ENCODE measurements at regions not wholly inside any gene's neighbourhood (a gene's known extent, or its start where the extent isn't known, plus 50 kb on each side); places are given as distances from the start of the nearest gene placed in this dataset.
"Not testable (repeated sequence)": the region's sequence is repeated elsewhere in the genome, so short reads cannot be mapped to it uniquely, and the experiment has no call there.

DNA sequence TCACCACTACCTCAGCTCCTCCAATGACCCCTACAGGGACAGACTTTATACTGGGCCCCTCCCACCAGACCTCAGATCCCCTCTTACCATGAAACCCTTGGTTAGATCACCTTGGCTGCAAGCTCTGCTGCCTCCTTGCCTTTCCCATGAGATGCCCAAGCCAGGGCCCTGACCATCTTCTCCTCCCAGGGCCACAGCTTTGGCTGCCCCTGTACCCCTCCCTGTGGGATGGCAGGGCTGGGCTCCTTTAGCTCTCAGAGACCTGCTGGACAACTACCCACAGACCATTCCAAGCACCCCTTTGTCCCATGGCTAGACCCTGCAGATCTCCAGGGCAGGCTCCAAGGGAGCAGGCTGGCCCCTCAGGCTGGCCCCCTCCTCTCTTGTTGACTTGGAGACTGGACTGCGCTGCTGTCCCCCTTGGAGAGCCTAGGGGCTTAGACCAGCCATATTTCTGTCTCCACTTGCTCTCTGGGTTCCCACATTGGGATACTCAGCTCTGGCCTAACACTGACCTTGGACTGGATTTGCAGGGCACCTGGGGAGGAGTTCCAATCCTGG lies 1692.7 kb downstream of the TP53TG3F start:
- no peak overlapping the region for H3K27ac ChIP-seq
- H3K36me3 ChIP-seq = no peaks in the 10 kb centered on the region
- DNase-seq = peak; percentile 35
- no peak overlapping the region for H3K4me3 ChIP-seq
- H3K4me1 ChIP-seq = no peaks in the 10 kb centered on the region
- H3K27me3 ChIP-seq (replicated peaks in 1 of 7) = no peaks in the 10 kb centered on the region
- TF ChIP-seq POLR2A (IDR thresholded peaks at IDR 0.05) (no peak), POLR2AphosphoS5 (IDR thresholded peaks at IDR 0.05) (no peak)
- TF ChIP-seq, protein P1, sequence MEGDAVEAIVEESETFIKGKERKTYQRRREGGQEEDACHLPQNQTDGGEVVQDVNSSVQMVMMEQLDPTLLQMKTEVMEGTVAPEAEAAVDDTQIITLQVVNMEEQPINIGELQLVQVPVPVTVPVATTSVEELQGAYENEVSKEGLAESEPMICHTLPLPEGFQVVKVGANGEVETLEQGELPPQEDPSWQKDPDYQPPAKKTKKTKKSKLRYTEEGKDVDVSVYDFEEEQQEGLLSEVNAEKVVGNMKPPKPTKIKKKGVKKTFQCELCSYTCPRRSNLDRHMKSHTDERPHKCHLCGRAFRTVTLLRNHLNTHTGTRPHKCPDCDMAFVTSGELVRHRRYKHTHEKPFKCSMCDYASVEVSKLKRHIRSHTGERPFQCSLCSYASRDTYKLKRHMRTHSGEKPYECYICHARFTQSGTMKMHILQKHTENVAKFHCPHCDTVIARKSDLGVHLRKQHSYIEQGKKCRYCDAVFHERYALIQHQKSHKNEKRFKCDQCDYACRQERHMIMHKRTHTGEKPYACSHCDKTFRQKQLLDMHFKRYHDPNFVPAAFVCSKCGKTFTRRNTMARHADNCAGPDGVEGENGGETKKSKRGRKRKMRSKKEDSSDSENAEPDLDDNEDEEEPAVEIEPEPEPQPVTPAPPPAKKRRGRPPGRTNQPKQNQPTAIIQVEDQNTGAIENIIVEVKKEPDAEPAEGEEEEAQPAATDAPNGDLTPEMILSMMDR (IDR thresholded peaks at IDR 0.05 in 8 of 11, conservative IDR thresholded peaks at IDR 0.05 in 3 of 11) = no peak
- H3K9me3 ChIP-seq = peaks cover 0 to 94% (median 81%) of the 10 kb centered on the region in 8 donors
- WGBS, 5 donors = 18 to 30% (median 23%) methylated on average over 1 of the region's 1 CpG; no CpG with 5 or more reads in 1 of the 5 donors
- intact Hi-C loops (cut with DNase I; ENCODE audit: low total_unique reads) = no loop called here

DNA sequence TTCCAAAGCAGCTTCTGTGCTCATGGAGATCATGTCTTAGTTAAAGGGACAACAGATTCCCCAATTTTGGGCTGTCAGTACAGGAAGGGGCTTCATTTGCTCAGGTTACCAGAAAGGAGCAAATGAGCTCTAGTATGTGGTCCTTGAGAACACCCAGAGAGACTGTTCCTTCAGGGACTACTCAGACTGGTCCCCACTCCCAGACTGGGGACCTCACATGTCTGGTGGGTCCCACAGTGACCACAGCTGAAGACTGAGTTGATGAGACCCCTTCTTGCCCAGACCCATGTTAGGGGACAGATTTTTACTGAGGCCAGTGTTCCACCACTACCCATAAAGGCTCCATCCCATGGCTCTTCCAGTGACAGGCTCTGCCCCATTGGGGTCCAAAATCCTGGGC lies 1695.2 kb downstream of the TP53TG3F start:
- peaks cover 0 to 88% (median 75%) of the 10 kb centered on the region in 8 donors for H3K9me3 ChIP-seq
- H3K4me1 ChIP-seq = no peaks in the 10 kb centered on the region
- no peaks in the 10 kb centered on the region for H3K27me3 ChIP-seq (replicated peaks in 1 of 7)
- no peak overlapping the region for H3K27ac ChIP-seq
- intact Hi-C loops (cut with DNase I; ENCODE audit: low total_unique reads) = no loop called here
- no peak overlapping the region for H3K4me3 ChIP-seq
- peak; percentile 5 for DNase-seq
- H3K36me3 ChIP-seq = no peaks in the 10 kb centered on the region
- TF ChIP-seq, protein P1 (IDR thresholded peaks at IDR 0.05 in 8 of 11, conservative IDR thresholded peaks at IDR 0.05 in 3 of 11) = no peak
- no peak for TF ChIP-seq POLR2AphosphoS5 (IDR thresholded peaks at IDR 0.05)
- no peak for TF ChIP-seq POLR2A (IDR thresholded peaks at IDR 0.05)

DNA sequence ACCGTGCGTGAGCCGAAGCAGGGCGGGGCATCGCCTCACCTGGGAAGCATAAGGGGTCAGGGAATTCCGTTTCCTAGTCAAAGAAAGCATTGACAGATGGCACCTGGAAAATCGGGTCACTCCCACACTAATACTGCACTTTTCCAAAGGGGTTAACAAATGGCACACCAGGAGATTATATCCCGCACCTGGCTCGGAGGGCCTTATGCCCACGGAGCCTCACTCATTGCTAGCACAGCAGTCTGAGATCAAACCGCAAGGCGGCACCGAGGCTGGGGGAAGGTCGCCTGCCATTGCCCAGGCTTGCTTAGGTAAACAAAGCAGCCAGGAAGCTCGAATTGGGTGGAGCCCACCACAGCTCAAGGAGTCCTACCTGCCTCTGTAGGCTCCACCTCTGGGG lies 1698.1 kb downstream of the TP53TG3F start:
- WGBS, 5 donors = 78 to 85% (median 79%) methylated on average over 12 to 15 of the region's 15 CpGs
- intact Hi-C loops (cut with DNase I; ENCODE audit: low total_unique reads); H3K36me3 ChIP-seq; H3K4me1 ChIP-seq; H3K27ac ChIP-seq; H3K4me3 ChIP-seq; H3K27me3 ChIP-seq (replicated peaks in 1 of 7): not testable (repeated sequence)
- DNase-seq = peak; percentile 28
- peaks cover 0 to 71% (median 50%) of the 10 kb centered on the region in 8 donors for H3K9me3 ChIP-seq

DNA sequence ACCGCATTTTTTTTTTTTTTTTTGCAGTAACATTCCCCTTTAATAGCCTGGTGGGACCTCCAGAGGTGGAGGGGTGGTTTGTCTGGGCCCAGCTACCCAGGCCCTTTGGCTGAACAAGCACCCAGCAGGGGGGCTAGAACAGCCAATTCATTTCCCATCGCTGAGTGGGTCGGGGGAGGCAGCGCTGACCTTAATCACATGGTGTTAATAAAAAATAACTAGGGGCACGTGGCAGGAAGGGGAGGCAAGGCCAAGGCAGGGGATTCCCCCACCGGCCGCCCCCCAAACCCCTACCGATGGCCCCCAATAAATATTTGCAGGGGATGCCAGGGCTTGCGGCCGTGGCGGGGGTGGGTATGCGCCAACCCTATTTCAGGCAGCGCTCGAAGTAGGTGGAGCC lies 1709.9 kb downstream of the TP53TG3F start:
- H3K4me1 ChIP-seq, H3K4me3 ChIP-seq: not testable (repeated sequence)
- 69 to 85% (median 76%) methylated on average over 10 to 14 of the region's 14 CpGs for WGBS, 5 donors

DNA sequence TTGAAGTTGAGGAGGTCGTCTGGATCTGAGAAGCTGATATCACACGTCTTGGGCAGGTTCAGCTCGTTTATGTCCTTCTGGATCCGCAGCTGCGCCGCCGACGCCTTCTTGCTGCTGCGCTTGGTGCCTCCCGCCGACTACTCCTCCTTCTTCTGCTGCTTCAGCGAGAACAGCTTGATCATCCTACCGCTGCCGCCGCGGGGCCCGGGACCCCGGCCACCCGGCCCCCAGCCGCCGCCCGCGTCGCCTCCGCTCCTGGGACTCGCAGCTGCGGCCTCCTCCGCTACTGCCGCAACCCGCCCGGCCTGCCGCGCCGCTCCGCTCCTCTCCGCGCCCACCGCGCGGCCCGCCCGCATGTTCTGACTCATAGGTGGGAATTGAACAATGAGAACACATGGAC lies 1710.6 kb downstream of the TP53TG3F start:
- H3K36me3 ChIP-seq; H3K27me3 ChIP-seq (replicated peaks in 1 of 7); H3K4me1 ChIP-seq; H3K27ac ChIP-seq; intact Hi-C loops (cut with DNase I; ENCODE audit: low total_unique reads); H3K4me3 ChIP-seq: not testable (repeated sequence)
- DNase-seq = peak; percentile 40
- H3K9me3 ChIP-seq = peaks cover 0 to 79% (median 66%) of the 10 kb centered on the region in 8 donors
- WGBS, 5 donors = 70 to 79% (median 76%) methylated on average over 42 of the region's 42 CpGs

More for the DNA sequence above, 1709.9 kb downstream of the TP53TG3F start:
- peak; percentile 35 for DNase-seq
- H3K27ac ChIP-seq; H3K27me3 ChIP-seq (replicated peaks in 1 of 7); H3K36me3 ChIP-seq; intact Hi-C loops (cut with DNase I; ENCODE audit: low total_unique reads): not testable (repeated sequence)
- H3K9me3 ChIP-seq = peaks cover 0 to 81% (median 67%) of the 10 kb centered on the region in 8 donors

DNA sequence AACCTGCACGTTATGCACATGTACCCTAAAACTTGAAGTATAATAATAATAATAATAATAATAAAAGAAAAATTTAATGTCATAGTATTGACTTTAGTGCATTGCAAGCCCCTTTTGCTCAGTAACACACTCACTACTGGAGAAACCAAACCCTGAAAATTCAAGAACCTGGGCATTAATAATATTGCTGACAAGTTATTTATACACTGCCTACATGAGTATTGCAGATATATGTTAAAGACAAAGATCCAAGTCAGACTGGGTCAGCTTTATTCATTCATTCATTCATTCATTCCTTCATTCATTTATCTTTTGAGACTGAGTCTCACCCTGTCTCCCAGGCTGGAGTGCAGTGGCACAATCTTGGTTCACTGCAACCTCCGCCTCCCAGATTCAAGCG lies 1711.2 kb downstream of the TP53TG3F start:
- 76 to 94% (median 88%) methylated on average over 3 of the region's 3 CpGs for WGBS, 5 donors
- no peaks in the 10 kb centered on the region for H3K4me1 ChIP-seq
- intact Hi-C loops (cut with DNase I; ENCODE audit: low total_unique reads) = no loop called here
- no peaks in the 10 kb centered on the region for H3K36me3 ChIP-seq
- peaks cover 0 to 76% (median 63%) of the 10 kb centered on the region in 8 donors for H3K9me3 ChIP-seq
- H3K27ac ChIP-seq = no peak overlapping the region
- H3K27me3 ChIP-seq (replicated peaks in 1 of 7) = no peaks in the 10 kb centered on the region
- no peak for DNase-seq
- H3K4me3 ChIP-seq = no peak overlapping the region
- TF ChIP-seq POLR2A (IDR thresholded peaks at IDR 0.05) = no peak
- TF ChIP-seq, protein P1 (IDR thresholded peaks at IDR 0.05 in 8 of 11, conservative IDR thresholded peaks at IDR 0.05 in 3 of 11) = no peak
- TF ChIP-seq POLR2AphosphoS5 (IDR thresholded peaks at IDR 0.05) = no peak
